Adrenal gland (tissue), 9 donors: ENCODE measurements at regions not wholly inside any gene's neighbourhood (a gene's known extent, or its start where the extent isn't known, plus 50 kb on each side); places are given as distances from the start of the nearest gene placed in this dataset.

Experiments
- DNase-seq, 7 donors: peaks; one replicate each; pipeline ENCODE4 v3.0.0-alpha.2; 2019 to 2020
- H3K27ac ChIP-seq, 5 donors: fragments of 200-600 bp; sonication (generic) in 4 of 5; 1 replicate in 3 of 5; 2 replicates in 2 of 5; pipeline versions ENCODE4 v1.5.1 to v1.8.0; 2016 to 2020; ENCODE audit warnings: mild to moderate bottlenecking in 1 of 5
- H3K27me3 ChIP-seq: fragments of 200-600 bp; 2 replicates; pipeline ENCODE4 v1.8.0; 2021
- H3K36me3 ChIP-seq, 2 donors: fragments of 200-600 bp; replicated peaks in 1 of 2; 1 replicate in 1 of 2; 2 replicates in 1 of 2; pipeline versions ENCODE4 v1.5.1 to v1.8.0; 2018 to 2022
- H3K4me1 ChIP-seq, 2 donors: fragments of 200-600 bp; replicated peaks in 1 of 2; 1 replicate in 1 of 2; 2 replicates in 1 of 2; pipeline versions ENCODE4 v1.5.1 to v1.8.0; 2018 to 2021
- H3K4me3 ChIP-seq, 4 donors: fragments of 200-600 bp; sonication (generic) in 3 of 4; one replicate each; pipeline ENCODE4 v1.5.1; 2016 to 2018
- H3K9me3 ChIP-seq, 3 donors: fragments of 200-600 bp; sonication (generic) in 1 of 3; replicated peaks in 1 of 3; 1 replicate in 2 of 3; 2 replicates in 1 of 3; pipeline versions ENCODE4 v1.5.1 to v1.8.0; 2016 to 2021
- POLR2A ChIP-seq, 2 donors: fragments of 450-650 bp; IDR thresholded peaks; one replicate each; pipeline ENCODE4 v1.6.1; 2017; ENCODE audit warnings: antibody characterized with exemption in 2 of 2, mild to moderate bottlenecking in 2 of 2, moderate library complexity in 1 of 2
- WGBS, 4 donors: extraction: QIAGEN DNeasy Blood & Tissue Kit in 2 of 4; methylation state at CpG; one replicate each; pipeline versions ENCODE4 v1.1.5 to v1.1.7; 2013 to 2017; 5-methylcytosine and 5-hydroxymethylcytosine counted together
- intact Hi-C, 2 donors: fragments of 100-400 bp; cut with DNase I; formaldehyde crosslinking; loops; one replicate each; pipeline versions ENCODE4 v1.14.1 to v1.15.0; 2022 to 2023
- TF ChIP-seq, protein P1 (sequence below), 6 experiments: fragments of 450-650 bp in 4 of 6; fragments of 200-600 bp in 2 of 6; sonication (generic) in 1 of 6; IDR thresholded peaks; 1 replicate in 5 of 6; 2 replicates in 1 of 6; pipeline versions ENCODE4 v1.5.1 to v1.8.0; 2016 to 2021; ENCODE audit warnings: antibody characterized with exemption in 6 of 6, mild to moderate bottlenecking in 2 of 6, moderate library complexity in 1 of 6
- donor health status: healthy with polysubstance abuse.
- donor health status: Bipolar disorder and iron deficiency.
- donor health status: DM: yes; HTN: yes; CAD: no.
- donor health status: DM: no; HTN: no; CAD: no.
- donor health status: DM: no; HTN: no; CAD: no.

DNA sequence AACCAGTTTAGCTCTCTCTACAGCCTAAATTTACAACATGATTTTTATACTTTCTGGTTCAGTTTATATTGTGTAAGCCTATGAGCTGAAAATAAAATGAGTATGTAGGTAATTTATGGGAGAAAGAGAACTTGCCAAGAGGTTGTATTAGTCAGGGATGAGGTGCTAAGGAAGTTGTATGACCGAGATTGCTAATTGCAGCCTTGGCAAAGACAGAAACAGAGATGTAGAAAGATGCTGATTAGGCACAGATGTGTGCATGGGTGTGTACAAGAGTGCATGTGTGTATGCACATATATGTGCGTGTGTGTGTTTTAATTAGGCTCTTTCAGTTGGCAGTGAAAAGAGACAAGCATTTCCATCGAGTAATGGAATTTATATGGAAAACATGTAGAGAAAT, 213.9 kb downstream of the FBXO15 start:
- Histone ChIP-seq H3K27me3 (no peaks in the 10 kb centered on the region), H3K9me3 (no peaks in the 10 kb centered on the region), H3K36me3 (no peaks in the 10 kb centered on the region), H3K4me3 (no peak overlapping the region), H3K27ac (no peak overlapping the region), H3K4me1 (no peaks in the 10 kb centered on the region)
- WGBS, 4 donors, result 65 to 83% (median 75%) methylated on average over 3 of the region's 3 CpGs
- no peak for TF ChIP-seq POLR2A (IDR thresholded peaks at IDR 0.05)
- TF ChIP-seq, protein P1, sequence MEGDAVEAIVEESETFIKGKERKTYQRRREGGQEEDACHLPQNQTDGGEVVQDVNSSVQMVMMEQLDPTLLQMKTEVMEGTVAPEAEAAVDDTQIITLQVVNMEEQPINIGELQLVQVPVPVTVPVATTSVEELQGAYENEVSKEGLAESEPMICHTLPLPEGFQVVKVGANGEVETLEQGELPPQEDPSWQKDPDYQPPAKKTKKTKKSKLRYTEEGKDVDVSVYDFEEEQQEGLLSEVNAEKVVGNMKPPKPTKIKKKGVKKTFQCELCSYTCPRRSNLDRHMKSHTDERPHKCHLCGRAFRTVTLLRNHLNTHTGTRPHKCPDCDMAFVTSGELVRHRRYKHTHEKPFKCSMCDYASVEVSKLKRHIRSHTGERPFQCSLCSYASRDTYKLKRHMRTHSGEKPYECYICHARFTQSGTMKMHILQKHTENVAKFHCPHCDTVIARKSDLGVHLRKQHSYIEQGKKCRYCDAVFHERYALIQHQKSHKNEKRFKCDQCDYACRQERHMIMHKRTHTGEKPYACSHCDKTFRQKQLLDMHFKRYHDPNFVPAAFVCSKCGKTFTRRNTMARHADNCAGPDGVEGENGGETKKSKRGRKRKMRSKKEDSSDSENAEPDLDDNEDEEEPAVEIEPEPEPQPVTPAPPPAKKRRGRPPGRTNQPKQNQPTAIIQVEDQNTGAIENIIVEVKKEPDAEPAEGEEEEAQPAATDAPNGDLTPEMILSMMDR (IDR thresholded peaks at IDR 0.05), result no peak
- intact Hi-C loops, result no loop called here
- no peak for DNase-seq

GRCh38 chr18:73932976-73933375, 214.7 kb downstream of the FBXO15 start:
- H3K9me3 ChIP-seq, result no peaks in the 10 kb centered on the region

DNA sequence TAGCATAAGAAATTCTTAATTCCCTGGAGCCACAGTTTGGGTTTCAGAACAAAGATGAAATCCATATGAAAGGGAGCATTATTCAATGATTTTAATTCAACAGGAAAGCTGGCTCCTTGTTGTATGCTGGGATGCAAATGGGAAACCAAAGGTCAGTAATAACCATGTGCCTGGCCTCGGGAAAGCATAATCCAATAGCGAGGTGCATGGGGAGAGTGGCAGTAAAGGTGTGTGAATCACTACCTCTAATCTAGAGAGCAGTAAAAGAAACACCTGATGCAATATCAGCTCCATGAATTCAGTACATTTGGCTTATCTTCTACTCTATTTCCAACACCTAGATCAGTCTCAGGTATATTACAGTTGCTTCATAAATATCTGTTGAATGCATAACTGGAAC, 220.1 kb downstream of the FBXO15 start:
- TF ChIP-seq, protein P1 (IDR thresholded peaks at IDR 0.05), result no peak
- TF ChIP-seq POLR2A (IDR thresholded peaks at IDR 0.05), result no peak
- no peak for DNase-seq
- intact Hi-C loops, result loop anchor here in 1 of 2 donors (5.0 kb wide), 1 partner anchor 50 kb away; no protein-coding TSS in a partner anchor
- H3K9me3 ChIP-seq, result no peaks in the 10 kb centered on the region
- H3K36me3 ChIP-seq, result no peaks in the 10 kb centered on the region
- 68 to 84% (median 77%) methylated on average over 2 of the region's 2 CpGs for WGBS, 4 donors
- no peaks in the 10 kb centered on the region for H3K27me3 ChIP-seq
- H3K4me3 ChIP-seq, result no peak overlapping the region
- H3K27ac ChIP-seq, result no peak overlapping the region
- no peaks in the 10 kb centered on the region for H3K4me1 ChIP-seq

More at GRCh38 chr18:73932976-73933375, 214.7 kb downstream of the FBXO15 start:
- WGBS, 4 donors, result 53 to 67% (median 65%) methylated on average over 4 of the region's 4 CpGs
- no peak for TF ChIP-seq POLR2A (IDR thresholded peaks at IDR 0.05)
- TF ChIP-seq, protein P1 (IDR thresholded peaks at IDR 0.05), result no peak
- no peak overlapping the region for H3K27ac ChIP-seq
- H3K4me3 ChIP-seq, result no peak overlapping the region
- no peaks in the 10 kb centered on the region for H3K4me1 ChIP-seq
- H3K27me3 ChIP-seq, result no peaks in the 10 kb centered on the region
- intact Hi-C loops, result no loop called here
- DNase-seq, result no peak
- H3K36me3 ChIP-seq, result no peaks in the 10 kb centered on the region

DNA sequence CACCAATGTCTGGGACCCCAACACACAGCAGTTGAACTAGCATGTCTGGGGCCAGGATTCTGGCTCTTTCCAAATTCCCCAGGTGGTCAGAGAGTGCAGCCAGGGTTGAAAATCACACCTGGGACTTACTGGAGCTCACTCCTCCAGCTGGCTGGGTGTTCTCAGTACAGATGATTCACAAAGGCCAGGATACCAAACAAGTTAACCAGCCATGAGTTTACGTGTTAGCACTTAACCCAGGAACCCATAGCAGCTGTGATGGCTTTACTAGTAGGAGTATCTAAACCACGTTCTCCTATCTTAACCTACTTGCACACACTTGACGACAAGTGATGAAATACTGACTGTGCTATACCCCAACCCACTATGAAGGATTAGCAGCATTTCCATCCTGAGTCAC, 222.8 kb downstream of the FBXO15 start:
- H3K4me1 ChIP-seq, result no peaks in the 10 kb centered on the region
- H3K9me3 ChIP-seq, result no peaks in the 10 kb centered on the region
- no peak for TF ChIP-seq POLR2A (IDR thresholded peaks at IDR 0.05)
- TF ChIP-seq, protein P1 (IDR thresholded peaks at IDR 0.05), result no peak
- no peak for DNase-seq
- no peak overlapping the region for H3K27ac ChIP-seq
- intact Hi-C loops, result loop anchor here in 1 of 2 donors (5.0 kb wide), 1 partner anchor 52 kb away; no protein-coding TSS in a partner anchor
- H3K27me3 ChIP-seq, result no peaks in the 10 kb centered on the region
- no peaks in the 10 kb centered on the region for H3K36me3 ChIP-seq
- H3K4me3 ChIP-seq, result no peak overlapping the region
- WGBS, 4 donors, result 38 to 75% (median 58%) methylated on average over 2 to 3 of the region's 3 CpGs
